ENCODE measurements at regions not wholly inside any gene's neighbourhood (a gene's known extent, or its start where the extent isn't known, plus 50 kb on each side); places are given as distances from the start of the nearest gene placed in this dataset.

- no peak for TF ChIP-seq CTCF (conservative IDR thresholded peaks at IDR 0.05)
- TF ChIP-seq EZH2 (IDR thresholded peaks at IDR 0.05; ENCODE audit: low read depth), result no peak
These were observed 286.8 kb upstream of the ZMIZ1 start for GRCh38 chr10:78781991-78782390.

Measured in PC-9 (cell line).